Left cardiac atrium (tissue), 4 donors: ENCODE measurements at regions not wholly inside any gene's neighbourhood (a gene's known extent, or its start where the extent isn't known, plus 50 kb on each side); places are given as distances from the start of the nearest gene placed in this dataset.

Experiments
- ATAC-seq, 2 donors: fragments of 200-7000 bp; cut with Tn5 transposase; one replicate each; pipeline ENCODE4 v1.9.1; 2020; ENCODE audit warnings: mild to moderate bottlenecking in 2 of 2, moderate library complexity in 2 of 2
- DNase-seq: peaks from one replicate; pipeline ENCODE4 v3.0.0-alpha.2; 2020
- intact Hi-C, 2 donors: fragments of 100-400 bp; cut with DNase I; formaldehyde crosslinking; loops; one replicate each; pipeline versions ENCODE4 v1.14.1 to v1.15.1; 2022 to 2023
- donor health status: DM: no; HTN: yes; CAD: no.
- donor health status: DM: no; HTN: yes; CAD: no; lungs with severe emphysema.
- donor health status: DM: yes; HTN: yes; CAD: no.
- donor health status: Dilated cardiomyopathy.

DNA sequence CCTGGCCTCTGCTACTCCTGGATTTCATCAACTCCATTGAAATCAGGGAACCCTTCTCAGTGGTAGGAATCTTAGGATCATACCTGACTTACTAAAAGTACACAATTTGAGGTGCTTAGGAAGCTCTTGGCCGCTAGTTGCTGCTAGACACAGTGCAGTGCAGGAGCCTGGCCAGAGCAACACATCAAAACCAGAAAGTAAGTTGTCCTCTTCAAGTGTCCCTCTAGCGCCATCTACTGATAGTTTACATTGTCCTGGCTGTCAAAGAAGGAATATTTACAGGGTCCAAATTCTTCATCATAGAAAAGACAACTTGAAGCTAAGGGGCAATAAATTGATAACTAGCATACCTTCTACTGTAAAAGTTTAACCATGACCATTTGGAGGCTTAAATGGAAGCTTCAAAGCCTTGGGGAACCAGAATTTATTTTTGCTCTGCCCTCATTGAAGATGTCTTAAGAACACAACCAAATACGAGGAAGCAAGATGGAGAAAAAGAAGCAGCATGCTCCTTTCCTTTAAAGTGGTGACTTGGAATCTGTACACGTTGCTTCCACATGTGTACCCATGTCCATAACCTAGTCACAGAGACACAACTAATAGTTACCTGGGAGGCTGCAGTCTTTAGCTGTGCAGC, 889.1 kb upstream of the GCFC2 start:
- DNase-seq (peak; percentile 26), ATAC-seq (peak; percentile 62 to 73)
- intact Hi-C loops: loop anchor here in 1 of 2 donors (5.0 kb wide), 2 partner anchors 403 to 813 kb away; no protein-coding TSS in a partner anchor

DNA sequence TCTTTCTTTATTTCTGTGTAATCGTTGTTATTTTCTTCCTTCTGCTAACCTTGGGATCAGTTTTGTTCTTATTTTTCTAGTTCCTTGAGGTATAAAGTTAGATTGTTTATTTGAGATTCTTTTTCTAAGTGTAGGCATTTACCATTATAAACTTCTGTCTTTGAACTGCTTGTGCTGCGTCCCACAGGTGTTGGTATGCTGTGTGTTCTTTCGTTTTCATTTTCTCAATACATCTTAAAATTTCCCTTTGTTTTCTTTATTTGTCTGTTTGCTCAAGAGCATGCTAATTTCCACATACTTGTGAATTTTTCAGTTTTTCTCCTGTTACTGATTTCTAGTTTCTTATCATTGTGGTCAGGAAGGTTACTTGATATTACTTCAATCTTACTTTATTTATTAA, 873.8 kb upstream of the GCFC2 start:
- ATAC-seq (no peak), DNase-seq (no peak)
- intact Hi-C loops: no loop called here

DNA sequence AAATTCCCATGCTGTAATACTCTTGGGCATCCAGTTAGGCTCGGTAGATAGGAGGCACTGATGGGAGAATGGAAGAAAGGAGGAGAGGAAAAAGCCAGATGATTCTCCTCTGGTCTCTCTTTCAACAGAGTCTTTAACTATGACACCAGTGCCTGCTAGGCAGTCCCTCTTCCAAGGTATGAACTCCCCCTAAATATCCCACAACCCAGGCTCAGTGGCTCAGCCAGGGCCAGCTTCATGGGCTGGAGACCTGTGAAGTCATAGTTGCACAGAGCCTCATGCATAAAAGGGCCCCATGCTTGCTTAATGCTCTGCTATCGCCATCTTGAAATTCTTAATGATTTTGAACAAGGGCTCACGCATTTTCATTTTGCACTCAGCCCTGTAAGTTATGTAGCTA, 869.2 kb upstream of the GCFC2 start:
- intact Hi-C loops: no loop called here
- ATAC-seq (no peak), DNase-seq (no peak)

DNA sequence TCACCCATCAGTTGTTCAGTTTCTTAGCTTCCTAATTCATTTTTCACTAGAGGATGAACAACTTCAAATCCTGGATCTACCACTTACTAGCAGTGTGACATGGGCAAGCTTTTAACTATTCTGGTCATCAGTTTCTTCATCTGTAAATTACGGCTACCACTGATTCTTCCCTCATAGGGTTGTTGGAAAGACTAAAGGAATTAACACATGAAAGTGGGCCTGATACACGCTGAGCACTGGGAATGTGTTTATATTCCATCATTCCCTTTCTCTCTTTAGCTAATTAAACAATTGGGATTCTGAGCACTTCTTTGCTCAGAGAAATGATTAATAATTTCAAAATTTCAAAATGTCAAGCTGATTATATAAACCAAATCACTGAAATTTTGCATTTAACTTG, 862.3 kb upstream of the GCFC2 start:
- intact Hi-C loops: no loop called here
- no peak for DNase-seq
- no peak for ATAC-seq

DNA sequence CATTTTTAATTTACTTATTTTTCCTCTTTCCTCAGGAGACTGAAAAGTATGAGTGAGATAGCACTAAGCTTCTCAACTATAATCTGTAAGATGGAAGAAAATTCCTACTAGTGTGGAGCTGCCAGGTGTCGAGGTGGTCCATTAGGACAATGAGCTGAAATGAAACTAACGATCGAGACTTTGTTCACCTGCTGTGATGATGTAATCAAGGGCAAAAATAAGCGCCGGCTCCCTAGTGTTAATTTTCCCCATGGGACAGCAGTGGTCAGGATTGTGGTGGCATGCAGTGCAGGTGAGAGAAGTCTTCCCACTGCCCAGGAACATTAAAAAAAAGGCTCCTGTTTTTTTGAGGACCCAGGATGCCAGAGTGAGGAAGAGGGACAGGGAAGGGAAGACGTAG, 859.1 kb upstream of the GCFC2 start:
- ATAC-seq (no peak), DNase-seq (no peak)
- intact Hi-C loops: no loop called here

DNA sequence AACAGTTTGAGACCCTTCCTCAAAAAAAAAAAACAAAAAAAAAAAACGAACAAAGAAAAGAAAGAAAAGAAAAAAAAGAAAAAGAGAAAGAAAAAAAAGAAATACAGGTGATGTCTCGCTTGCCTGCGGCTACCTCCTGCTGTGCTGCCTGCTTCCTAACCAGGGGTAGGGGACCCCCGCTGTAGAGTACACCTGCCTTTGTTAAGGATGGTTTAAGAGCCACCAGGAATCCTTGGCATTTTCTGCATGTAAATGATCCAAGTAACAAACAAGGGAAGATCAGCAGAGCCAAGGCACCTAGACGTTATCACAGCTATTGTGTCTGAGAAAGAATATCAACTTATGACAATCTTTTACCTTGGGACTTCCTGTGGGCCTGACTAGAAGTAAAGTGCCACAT, 856.8 kb upstream of the GCFC2 start:
- intact Hi-C loops: no loop called here
- DNase-seq: no peak
- ATAC-seq: no peak

DNA sequence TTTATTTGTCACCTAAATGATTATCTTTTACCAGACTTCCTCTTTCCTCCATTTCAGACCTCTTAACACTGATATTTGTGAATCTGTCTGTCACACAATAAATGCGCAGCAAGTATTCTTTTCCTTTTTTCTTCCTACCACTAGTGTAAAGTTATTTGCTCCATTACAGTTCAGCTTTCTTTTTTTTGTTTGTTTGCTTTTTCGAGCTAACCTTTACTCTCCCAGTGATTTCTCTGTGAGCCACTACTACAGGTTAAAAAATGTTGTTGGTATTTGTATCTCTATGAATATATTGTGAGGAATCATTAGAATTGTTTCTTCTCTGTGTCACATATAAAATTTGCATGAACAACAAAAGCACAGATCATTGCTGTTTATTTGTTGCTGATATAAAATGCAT, 854.0 kb upstream of the GCFC2 start:
- DNase-seq (no peak), ATAC-seq (no peak)
- intact Hi-C loops: no loop called here

DNA sequence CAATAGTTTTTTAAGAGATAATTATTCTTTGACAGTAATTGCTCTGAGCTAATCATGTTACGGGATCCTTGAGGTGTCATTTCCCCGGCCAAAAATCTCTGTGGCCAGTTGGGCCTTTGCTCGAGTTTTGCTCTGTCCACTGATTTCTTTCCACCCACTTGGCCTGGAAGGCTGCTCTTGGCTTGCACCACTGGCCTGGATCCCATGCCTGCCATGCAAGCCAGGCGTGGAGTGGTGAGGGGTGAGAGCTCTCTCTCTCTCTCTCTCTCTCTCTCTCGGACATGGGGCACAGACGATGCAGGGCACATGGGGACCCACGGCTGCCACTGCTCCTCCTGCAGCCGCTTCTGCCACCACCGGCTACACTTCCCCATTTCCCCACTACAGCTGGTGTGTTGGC, 853.0 kb upstream of the GCFC2 start:
- intact Hi-C loops: no loop called here
- peak in 1 of 2 donors; percentile 86 for ATAC-seq
- DNase-seq: no peak

DNA sequence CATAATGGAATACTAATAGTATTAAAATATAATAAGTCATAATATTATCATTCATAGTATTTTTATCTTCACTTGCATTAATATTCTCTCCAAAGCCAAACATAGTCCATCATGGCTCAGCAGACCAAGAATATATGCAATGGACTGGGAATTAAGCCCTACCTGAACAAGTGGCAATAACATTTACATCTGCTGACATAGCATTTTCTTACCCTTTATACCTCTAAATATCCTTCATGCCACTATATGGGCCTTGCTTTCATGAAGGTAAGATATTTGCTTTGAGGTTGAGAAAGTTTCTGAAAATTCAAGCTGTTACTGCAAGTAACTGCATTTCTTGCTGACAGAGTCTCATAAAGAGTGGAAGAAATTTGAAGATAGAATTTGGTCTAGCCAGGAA, 847.4 kb upstream of the GCFC2 start:
- intact Hi-C loops: no loop called here
- DNase-seq: no peak
- no peak for ATAC-seq

DNA sequence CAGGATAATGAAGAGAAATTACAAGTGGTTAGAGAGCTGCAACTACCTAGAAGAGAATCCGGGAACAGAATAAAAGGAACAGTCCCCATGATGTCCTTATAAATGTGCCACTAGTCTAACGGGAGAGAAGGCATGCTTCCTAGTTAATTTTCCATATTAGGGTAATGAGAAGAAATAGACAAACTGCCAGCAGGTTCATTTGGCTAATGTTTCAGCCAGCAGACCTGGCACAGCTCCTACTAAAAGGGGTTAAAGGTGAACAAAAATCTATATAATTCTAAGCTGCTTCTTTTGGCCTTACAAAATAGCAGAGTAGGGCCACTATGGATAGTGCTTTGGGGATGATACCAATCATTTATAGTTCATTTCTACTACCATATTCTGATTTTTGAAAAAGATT, 845.3 kb upstream of the GCFC2 start:
- ATAC-seq: no peak
- intact Hi-C loops: no loop called here

DNA sequence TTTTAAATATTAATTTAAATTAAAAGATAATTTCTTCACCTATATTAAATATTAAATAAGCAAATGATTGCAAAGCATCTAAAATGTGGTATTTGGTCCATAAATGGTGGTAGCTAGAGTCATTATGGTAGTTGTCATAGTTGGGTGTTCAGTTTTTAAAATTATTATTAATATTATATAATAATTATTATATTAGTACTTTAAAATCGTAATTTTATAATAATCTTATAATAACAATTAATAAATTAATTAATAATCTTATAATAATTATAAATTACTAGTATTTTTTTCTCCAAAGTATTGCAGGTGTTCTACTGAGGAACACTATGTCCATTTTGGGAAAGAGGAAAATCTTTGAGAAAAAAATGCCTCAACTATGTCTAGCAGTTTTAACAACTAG, 835.5 kb upstream of the GCFC2 start:
- intact Hi-C loops: no loop called here
- ATAC-seq (no peak), DNase-seq (no peak)

More for the DNA sequence above, 845.3 kb upstream of the GCFC2 start:
- DNase-seq: no peak

DNA sequence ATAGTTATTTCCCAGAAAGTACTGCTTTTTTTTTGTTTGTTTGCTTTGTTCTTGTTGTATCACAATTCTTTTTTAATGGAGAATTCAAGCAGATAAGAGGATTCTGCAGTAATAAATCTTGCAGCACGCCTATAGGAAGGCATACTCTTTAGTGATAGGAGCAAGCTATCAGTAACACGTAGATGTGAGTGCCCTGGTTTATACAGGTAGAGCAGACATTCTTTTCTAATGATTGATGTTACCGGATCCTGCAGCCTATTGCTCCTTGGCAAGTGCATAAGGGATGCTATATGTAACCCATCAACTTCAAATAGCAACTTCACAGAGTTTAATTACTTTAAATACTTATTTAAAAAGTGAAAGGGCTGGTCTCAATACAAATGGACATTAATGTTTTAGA, 834.2 kb upstream of the GCFC2 start:
- intact Hi-C loops: no loop called here
- ATAC-seq (no peak), DNase-seq (no peak)

DNA sequence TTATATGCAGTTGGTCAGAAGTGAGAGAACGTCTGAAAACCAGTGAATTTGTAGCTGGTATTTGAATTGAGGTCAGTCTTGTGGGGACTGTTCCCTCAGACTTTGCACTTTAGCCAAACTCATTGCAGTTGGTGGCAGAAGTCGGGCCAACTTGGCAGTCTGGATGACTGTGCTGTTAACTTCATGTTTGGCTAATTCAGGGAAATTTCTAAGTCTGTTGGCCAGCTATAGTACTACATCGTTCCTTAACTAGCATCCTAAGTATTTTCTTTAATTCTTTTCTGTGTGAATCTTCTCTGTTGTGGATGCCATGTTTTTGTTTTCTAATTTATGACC, 806.8 kb upstream of the GCFC2 start:
- intact Hi-C loops: no loop called here
- ATAC-seq (no peak), DNase-seq (no peak)

DNA sequence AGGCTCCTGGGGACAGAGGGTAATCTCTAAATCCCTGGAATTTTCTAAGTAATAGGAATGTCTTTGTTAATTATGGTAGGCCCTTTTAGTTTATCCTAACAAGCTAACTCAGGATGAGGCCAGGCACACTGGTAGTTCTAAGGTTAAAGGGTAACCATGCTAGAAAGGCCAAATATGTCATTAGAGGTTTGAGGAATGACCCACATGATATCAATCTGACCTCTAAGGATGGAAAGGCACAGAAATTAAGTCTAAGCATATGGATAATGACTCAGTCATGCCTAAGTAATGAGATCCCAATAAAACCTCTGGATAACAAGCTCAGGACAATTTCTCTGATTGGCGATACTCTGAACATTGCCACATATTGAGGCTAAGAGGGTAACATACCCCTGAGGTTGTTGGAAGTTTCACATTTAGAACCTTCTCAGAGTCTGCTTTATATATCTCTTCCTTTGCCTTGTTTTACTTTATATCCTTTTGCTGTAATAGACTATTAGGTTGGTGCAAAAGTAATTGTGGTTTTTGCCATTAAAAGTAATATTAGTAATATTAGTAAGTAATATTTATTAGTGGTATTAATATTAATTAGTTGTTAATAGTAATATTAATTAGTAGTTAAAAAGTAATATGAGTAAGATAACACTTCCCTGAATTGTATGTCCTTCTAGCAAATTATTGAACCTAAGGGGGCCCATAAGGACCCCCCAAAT, 806.3 kb upstream of the GCFC2 start:
- intact Hi-C loops: no loop called here

DNA sequence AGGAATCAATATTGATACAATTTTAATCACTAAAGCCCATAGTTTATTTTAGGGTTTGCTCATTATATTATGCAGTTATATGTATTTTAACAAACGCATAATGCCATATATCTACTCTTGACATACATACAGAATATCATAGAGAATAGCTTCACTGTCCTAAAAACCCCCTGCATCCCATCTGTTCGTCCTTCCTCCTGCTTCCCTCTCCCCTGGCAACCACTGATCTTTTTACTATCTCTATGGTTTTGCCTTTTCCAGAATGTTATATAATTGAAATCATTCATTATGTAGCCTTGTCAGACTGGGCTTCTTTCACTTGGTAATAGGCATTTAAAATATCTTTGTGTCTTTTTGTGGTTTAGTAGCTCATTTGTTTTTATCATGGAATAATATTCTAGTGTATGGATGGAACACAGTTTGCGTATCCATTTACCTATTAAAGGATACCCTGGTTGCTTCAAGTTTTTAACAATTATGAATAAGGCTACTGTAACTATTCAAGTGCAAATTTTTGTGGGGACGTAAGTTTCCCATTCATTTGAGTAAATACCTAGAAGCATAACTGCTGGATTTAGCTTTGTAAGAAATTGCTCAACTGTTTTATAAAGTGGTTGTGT, 801.6 kb upstream of the GCFC2 start:
- intact Hi-C loops: no loop called here
- DNase-seq (no peak), ATAC-seq (no peak)

More for the DNA sequence above, 806.3 kb upstream of the GCFC2 start:
- no peak for ATAC-seq
- no peak for DNase-seq

DNA sequence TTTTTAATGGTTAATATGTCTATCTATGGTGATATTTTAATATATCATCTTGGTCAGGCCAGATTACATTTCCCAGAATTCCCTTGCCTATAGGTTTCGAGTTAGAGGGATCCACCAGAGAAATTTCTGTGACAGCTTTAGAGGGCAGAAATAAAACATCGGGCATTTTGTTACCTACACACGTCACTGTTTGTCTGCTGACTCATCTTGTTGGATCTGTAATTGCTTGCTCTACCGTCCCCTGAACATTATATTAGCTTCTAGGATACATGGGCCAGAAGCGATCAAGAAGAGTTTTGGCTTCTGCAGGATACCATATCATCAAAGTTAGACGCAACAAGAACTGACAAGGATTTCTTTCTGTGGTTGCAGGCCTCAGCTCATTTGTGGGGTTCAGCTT, 795.8 kb upstream of the GCFC2 start:
- no peak for ATAC-seq
- intact Hi-C loops: no loop called here
- DNase-seq: no peak

DNA sequence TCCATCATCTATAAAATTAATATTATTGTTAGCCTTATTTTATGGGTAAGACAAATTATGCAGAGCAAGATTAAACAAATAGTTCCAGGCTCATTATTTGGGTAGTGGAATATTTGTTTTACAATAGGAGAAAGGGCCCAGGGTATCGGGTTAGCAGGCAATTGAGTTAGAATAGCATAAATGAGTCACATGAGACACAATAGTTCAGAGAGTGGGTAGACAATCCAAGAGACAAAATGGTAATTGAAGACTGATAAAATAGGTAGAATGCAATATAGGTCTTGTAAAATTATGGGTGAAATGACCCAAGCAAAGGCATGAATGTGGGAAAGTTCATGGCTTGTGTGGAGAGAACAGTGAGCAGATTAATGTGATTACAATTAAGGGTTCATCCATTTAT, 790.9 kb upstream of the GCFC2 start:
- intact Hi-C loops: no loop called here
- no peak for DNase-seq
- ATAC-seq: no peak

DNA sequence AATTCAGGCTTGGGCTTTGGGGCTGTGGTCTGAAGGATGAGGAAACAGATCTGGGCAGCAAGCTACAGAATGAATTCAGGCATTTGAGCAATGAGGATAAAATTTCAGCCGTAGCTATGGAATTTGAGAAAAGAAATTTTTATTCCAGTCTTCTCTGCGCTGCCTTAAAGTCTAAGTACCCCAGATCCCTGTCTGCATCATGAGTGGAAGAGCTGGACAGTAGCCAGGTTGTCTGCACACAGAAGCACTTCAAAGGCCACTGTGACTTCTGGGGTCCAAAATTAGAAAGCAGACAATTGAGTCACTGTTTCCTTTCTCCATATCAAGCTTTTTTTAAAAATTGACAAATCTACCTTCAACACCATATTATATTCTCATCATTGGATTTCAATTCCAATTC, 787.6 kb upstream of the GCFC2 start:
- no peak for ATAC-seq
- no peak for DNase-seq
- intact Hi-C loops: no loop called here

DNA sequence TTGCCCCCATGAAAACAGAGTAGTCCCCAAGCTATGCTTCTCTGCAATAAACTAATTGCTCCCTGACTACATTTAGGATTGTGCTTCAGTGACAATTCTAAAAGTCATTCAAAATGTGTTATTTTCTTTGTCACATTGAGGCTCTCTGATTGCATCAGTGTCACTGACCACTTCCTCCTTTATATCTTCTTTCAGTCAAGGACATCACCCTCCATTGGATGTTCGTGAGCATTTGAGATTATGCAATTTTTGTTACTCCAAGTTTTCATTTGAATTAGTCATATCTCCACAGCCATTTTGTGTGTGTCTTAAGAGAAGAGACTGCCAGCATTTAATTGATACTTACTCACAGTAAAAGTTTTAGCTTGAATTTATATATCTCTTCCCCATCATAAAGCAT, 780.8 kb upstream of the GCFC2 start:
- intact Hi-C loops: no loop called here
- no peak for DNase-seq
- ATAC-seq: no peak

DNA sequence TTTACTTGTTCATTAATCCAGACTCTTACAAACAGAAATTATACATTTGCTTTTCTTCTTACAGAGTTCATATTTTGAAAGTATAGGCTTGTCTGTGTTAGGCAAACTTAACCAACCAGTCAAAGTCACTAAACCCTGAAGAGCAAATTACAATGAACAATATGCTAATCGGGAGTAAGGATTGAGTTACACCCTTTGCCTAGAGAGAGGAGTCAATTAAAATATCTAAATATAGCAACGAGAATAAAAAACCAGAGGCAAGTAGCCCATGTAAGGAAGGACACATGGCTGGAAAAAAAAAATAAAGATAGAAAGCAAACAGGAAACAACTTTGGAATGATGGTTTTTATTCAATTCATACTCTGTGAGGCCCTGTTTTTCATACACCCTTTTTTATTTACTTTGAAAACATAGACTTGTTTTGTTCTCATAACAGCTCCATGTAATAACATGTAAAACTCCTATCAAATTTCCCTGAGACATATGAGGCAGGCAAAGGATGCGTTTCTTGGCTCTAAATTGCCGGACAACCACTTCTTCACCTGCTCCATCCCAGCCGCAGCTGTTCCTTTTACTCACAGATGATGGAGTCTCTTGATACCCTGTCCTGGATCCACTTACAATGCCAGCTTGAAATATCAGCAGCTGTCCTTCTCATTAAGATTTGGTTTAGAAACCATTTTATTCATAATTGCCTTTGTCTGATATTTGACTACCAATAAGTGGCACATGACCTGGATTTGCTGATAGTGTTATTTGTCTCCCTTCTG, 767.7 kb upstream of the GCFC2 start:
- no peak for DNase-seq
- ATAC-seq: no peak
- intact Hi-C loops: no loop called here
